OCI-LY7 (cell line): ENCODE measurements at regions not wholly inside any gene's neighbourhood (a gene's known extent, or its start where the extent isn't known, plus 50 kb on each side); places are given as distances from the start of the nearest gene placed in this dataset.

Experiments
- EZH2phosphoT487 ChIP-seq: fragments of 200-600 bp; sonication (generic); IDR thresholded peaks from 2 replicates; pipeline ENCODE4 v1.6.1; 2018; ENCODE audit warnings: low read depth, borderline replicate concordance, mild to moderate bottlenecking, mixed run types, antibody characterized with exemption, low read length, moderate library complexity, mixed read lengths
- TF ChIP-seq, protein P1 (sequence below): fragments of 200-600 bp; sonication (generic); conservative IDR thresholded peaks from 2 replicates; pipeline ENCODE4 v1.5.1; 2014; ENCODE audit warnings: mild to moderate bottlenecking, antibody characterized with exemption, low read length, moderate library complexity, mixed read lengths

GRCh38 chr16:54712866-54713265 is 217.8 kb upstream of the IRX5 start:
- TF ChIP-seq, protein P1, sequence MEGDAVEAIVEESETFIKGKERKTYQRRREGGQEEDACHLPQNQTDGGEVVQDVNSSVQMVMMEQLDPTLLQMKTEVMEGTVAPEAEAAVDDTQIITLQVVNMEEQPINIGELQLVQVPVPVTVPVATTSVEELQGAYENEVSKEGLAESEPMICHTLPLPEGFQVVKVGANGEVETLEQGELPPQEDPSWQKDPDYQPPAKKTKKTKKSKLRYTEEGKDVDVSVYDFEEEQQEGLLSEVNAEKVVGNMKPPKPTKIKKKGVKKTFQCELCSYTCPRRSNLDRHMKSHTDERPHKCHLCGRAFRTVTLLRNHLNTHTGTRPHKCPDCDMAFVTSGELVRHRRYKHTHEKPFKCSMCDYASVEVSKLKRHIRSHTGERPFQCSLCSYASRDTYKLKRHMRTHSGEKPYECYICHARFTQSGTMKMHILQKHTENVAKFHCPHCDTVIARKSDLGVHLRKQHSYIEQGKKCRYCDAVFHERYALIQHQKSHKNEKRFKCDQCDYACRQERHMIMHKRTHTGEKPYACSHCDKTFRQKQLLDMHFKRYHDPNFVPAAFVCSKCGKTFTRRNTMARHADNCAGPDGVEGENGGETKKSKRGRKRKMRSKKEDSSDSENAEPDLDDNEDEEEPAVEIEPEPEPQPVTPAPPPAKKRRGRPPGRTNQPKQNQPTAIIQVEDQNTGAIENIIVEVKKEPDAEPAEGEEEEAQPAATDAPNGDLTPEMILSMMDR: no peak
- no peak for TF ChIP-seq EZH2phosphoT487
